ENCODE measurements at regions not wholly inside any gene's neighbourhood (a gene's known extent, or its start where the extent isn't known, plus 50 kb on each side); places are given as distances from the start of the nearest gene placed in this dataset.

- no CpG with 5 or more reads among the region's 2 CpGs for WGBS, 2 experiments (ENCODE audit: extremely low coverage in 2 of 2, insufficient read length in 1 of 2)
- Histone ChIP-seq H2BK15ac (ENCODE audit: low read depth, low read length) (no peak overlapping the region), H2BK20ac (ENCODE audit: low read depth, low read length) (no peak overlapping the region), H3K36me3 (ENCODE audit: control insufficient read depth, insufficient read depth, low read length) (no peaks in the 10 kb centered on the region), H3K4me2 (ENCODE audit: low read depth, low read length) (no peak overlapping the region), H3K9ac (ENCODE audit: low read depth, low read length) (no peak overlapping the region), H3K9me3 (ENCODE audit: control insufficient read depth, insufficient read depth, low read length) (peaks cover 11% of the 10 kb centered on the region), H4K20me1 (ENCODE audit: insufficient read depth, low read length) (no peaks in the 10 kb centered on the region), H3K23ac (ENCODE audit: low read depth, low read length) (no peak overlapping the region), H3K4me3 (ENCODE audit: insufficient read depth, low read depth, low read length) (no peak overlapping the region), H3K27me3 (ENCODE audit: control insufficient read depth, insufficient read depth, low read length) (no peaks in the 10 kb centered on the region), H3K4me1 (ENCODE audit: control insufficient read depth, insufficient read depth, low read length) (no peaks in the 10 kb centered on the region), H2AFZ (replicated peaks; ENCODE audit: low read length, poor library complexity) (no peak overlapping the region), H3K79me1 (ENCODE audit: low read depth in 1 of 2, low read length in 2 of 2) (no peaks in the 10 kb centered on the region), H4K8ac (ENCODE audit: low read depth in 2 of 2, low read length in 2 of 2) (no peak overlapping the region), H3K4ac (ENCODE audit: low read depth, low read length) (no peak overlapping the region), H4K91ac (ENCODE audit: insufficient read depth, low read depth, low read length) (no peak overlapping the region), H2BK120ac (ENCODE audit: low read depth, low read length) (no peak overlapping the region), H2AK9ac (replicated peaks; ENCODE audit: low read depth, low read length, poor library complexity) (no peak overlapping the region), H3K9me1 (ENCODE audit: insufficient read depth, low read length) (no peaks in the 10 kb centered on the region), H2AK5ac (ENCODE audit: low read depth, low read length) (no peak overlapping the region), H4K5ac (ENCODE audit: low read depth, low read length) (no peak overlapping the region), H2BK5ac (ENCODE audit: low read depth, low read length, poor library complexity, severe bottlenecking) (no peak overlapping the region), H3K27ac (ENCODE audit: insufficient read depth, low read length) (no peak overlapping the region), H3K18ac (ENCODE audit: low read depth, low read length) (no peak overlapping the region), H3K56ac (ENCODE audit: extremely low read depth, insufficient read depth, low read length) (no peak overlapping the region), H3K14ac (replicated peaks; ENCODE audit: low read depth, low read length) (no peak overlapping the region)
- TF ChIP-seq MXI1 (IDR thresholded peaks at IDR 0.05; ENCODE audit: borderline replicate concordance, low read depth, low read length) (no peak), MAFK (IDR thresholded peaks at IDR 0.05; ENCODE audit: low read depth, low read length) (no peak), USF2 (IDR thresholded peaks at IDR 0.05; ENCODE audit: low read depth, low read length) (no peak), CTCF (conservative IDR thresholded peaks at IDR 0.05; ENCODE audit: low read depth, low read length) (no peak), BHLHE40 (IDR thresholded peaks at IDR 0.05; ENCODE audit: low read depth, low read length) (no peak), POLR2A (IDR thresholded peaks at IDR 0.05; ENCODE audit: low read depth, low read length) (no peak), ELK1 (IDR thresholded peaks at IDR 0.05; ENCODE audit: borderline replicate concordance, low read depth, low read length) (no peak), SMC3 (IDR thresholded peaks at IDR 0.05; ENCODE audit: low read depth, low read length) (no peak), RAD21 (IDR thresholded peaks at IDR 0.05; ENCODE audit: low read length) (no peak), FOS (IDR thresholded peaks at IDR 0.05; ENCODE audit: low read depth, low read length) (no peak), CEBPB (IDR thresholded peaks at IDR 0.05; ENCODE audit: low read depth, low read length) (no peak), NFE2L2 (IDR thresholded peaks at IDR 0.05; ENCODE audit: low read depth, low read length) (no peak), CHD1 (IDR thresholded peaks at IDR 0.05; ENCODE audit: low read depth, low read length) (no peak), RCOR1 (IDR thresholded peaks at IDR 0.05; ENCODE audit: insufficient replicate concordance, low read length) (no peak), MAZ (IDR thresholded peaks at IDR 0.05; ENCODE audit: borderline replicate concordance, low read depth, low read length) (no peak), RFX5 (IDR thresholded peaks at IDR 0.05; ENCODE audit: low read depth, low read length) (no peak)
- ChIA-PET CTCF (no interaction called here), POLR2A (ENCODE audit: unreplicated experiment) (no interaction called here)
- ATAC-seq (ENCODE audit: low read depth) (no peak), DNase-seq (no peak)
- in situ Hi-C loops (cut with MboI; ENCODE audit: low sequenced_read_pairs): no loop called here
- no TSS peak for BruUV-seq (replicated peaks)
- dilution Hi-C loops (cut with HindIII; ENCODE audit: low sequenced_read_pairs, unreplicated experiment): no loop called here
- intact Hi-C loops (cut with micrococcal nuclease): no loop called here
Observed at GRCh38 chr16:13453325-13453724, 466.6 kb upstream of the ERCC4 start.

Measured in IMR-90 (cell line).